DMS114 treated with DMSO at 0.1 percent for 48 hours (cell line): ENCODE measurements at regions not wholly inside any gene's neighbourhood (a gene's known extent, or its start where the extent isn't known, plus 50 kb on each side); places are given as distances from the start of the nearest gene placed in this dataset.
A peak's percentile ranks its signal among the peaks of the same experiment; 100 is the strongest.

Source experiments
- DNase-seq: peaks from one replicate; lab custom pipeline; 2025; ENCODE audit not compliant: unreplicated experiment; lab: John Stamatoyannopoulos, UW

GRCh38 chr5:81856948-81857928 is 106.3 kb upstream of the SSBP2 start:
- DNase-seq: peak; percentile 6

GRCh38 chr5:81855591-81855990 is 104.7 kb upstream of the SSBP2 start:
- DNase-seq: no peak

- DNase-seq: no peak
Measured at GRCh38 chr5:81854915-81855314, 104.0 kb upstream of the SSBP2 start.

GRCh38 chr5:81854485-81854884 is 103.6 kb upstream of the SSBP2 start:
- no peak for DNase-seq

GRCh38 chr5:81853030-81853357 is 102.1 kb upstream of the SSBP2 start:
- no peak for DNase-seq

GRCh38 chr5:81852291-81853029 is 101.6 kb upstream of the SSBP2 start:
- no peak for DNase-seq

- DNase-seq: peak; percentile 56
Measured at GRCh38 chr5:81851481-81852178, 100.7 kb upstream of the SSBP2 start.

GRCh38 chr5:81850501-81851357 is 99.8 kb upstream of the SSBP2 start:
- DNase-seq: no peak

GRCh38 chr5:81849770-81850367 is 99.0 kb upstream of the SSBP2 start:
- DNase-seq: no peak

GRCh38 chr5:81848362-81848880 is 97.5 kb upstream of the SSBP2 start:
- no peak for DNase-seq

- DNase-seq: no peak
Measured at GRCh38 chr5:81846301-81846700, 95.4 kb upstream of the SSBP2 start.

GRCh38 chr5:81843845-81844244 is 92.9 kb upstream of the SSBP2 start:
- DNase-seq: no peak

GRCh38 chr5:81842795-81843398 is 92.0 kb upstream of the SSBP2 start:
- no peak for DNase-seq

GRCh38 chr5:81839034-81839433 is 88.1 kb upstream of the SSBP2 start:
- no peak for DNase-seq

- DNase-seq: no peak
Measured at GRCh38 chr5:81838307-81838906, 87.5 kb upstream of the SSBP2 start.

- DNase-seq: no peak
Measured at GRCh38 chr5:81837667-81838306, 86.9 kb upstream of the SSBP2 start.

GRCh38 chr5:81835814-81836367 is 85.0 kb upstream of the SSBP2 start:
- DNase-seq: no peak

GRCh38 chr5:81834021-81834660 is 83.2 kb upstream of the SSBP2 start:
- DNase-seq: no peak
